GM23338 (cell line): ENCODE measurements at regions not wholly inside any gene's neighbourhood (a gene's known extent, or its start where the extent isn't known, plus 50 kb on each side); places are given as distances from the start of the nearest gene placed in this dataset.

Experiments
- ATAC-seq: fragments of 200-7000 bp; cut with Tn5 transposase; 3 replicates; pipeline ENCODE4 v1.9.1; 2020
- DNase-seq: peaks from one replicate; pipeline ENCODE4 v3.0.0-alpha.2; 2015; ENCODE audit warnings: low spot score
- H2AFZ ChIP-seq: fragments of 200-600 bp; sonication (generic); 2 replicates; pipeline ENCODE4 v1.8.0; 2016; ENCODE audit warnings: antibody characterized with exemption, mild to moderate bottlenecking, moderate library complexity
- H3F3A ChIP-seq: fragments of 200-600 bp; sonication (generic); replicated peaks from 2 replicates; pipeline ENCODE4 v1.8.0; 2017; ENCODE audit warnings: antibody characterized with exemption, mixed run types, low read depth
- H3K27ac ChIP-seq: fragments of 200-600 bp; sonication (generic); 2 replicates; pipeline ENCODE4 v1.6.1; 2016; ENCODE audit warnings: low read depth
- H3K27me3 ChIP-seq: fragments of 200-600 bp; sonication (generic); 2 replicates; pipeline ENCODE4 v1.8.0; 2016; ENCODE audit warnings: mild to moderate bottlenecking, mixed run types, moderate library complexity; ENCODE audit not compliant: insufficient read depth
- H3K36me3 ChIP-seq: fragments of 200-600 bp; sonication (generic); 2 replicates; pipeline ENCODE4 v1.8.0; 2016; ENCODE audit warnings: mild to moderate bottlenecking; ENCODE audit not compliant: insufficient read depth
- H3K4me1 ChIP-seq: fragments of 200-600 bp; sonication (generic); 2 replicates; pipeline ENCODE4 v1.8.0; 2016; ENCODE audit warnings: mild to moderate bottlenecking, moderate library complexity; ENCODE audit not compliant: insufficient read depth
- H3K4me2 ChIP-seq: fragments of 200-600 bp; sonication (generic); 2 replicates; pipeline ENCODE4 v1.7.1; 2017; ENCODE audit warnings: mixed run types
- H3K4me3 ChIP-seq: fragments of 200-600 bp; sonication (generic); 2 replicates; pipeline ENCODE4 v1.6.1; 2016; ENCODE audit warnings: mixed run types
- H3K79me2 ChIP-seq: fragments of 200-600 bp; sonication (generic); replicated peaks from 2 replicates; pipeline ENCODE4 v1.8.0; 2017; ENCODE audit warnings: mild to moderate bottlenecking; ENCODE audit not compliant: insufficient read depth
- H3K9me2 ChIP-seq: fragments of 200-600 bp; sonication (generic); 2 replicates; pipeline ENCODE4 v1.8.0; 2017; ENCODE audit not compliant: insufficient read depth
- H4K20me1 ChIP-seq: fragments of 200-600 bp; sonication (generic); replicated peaks from 2 replicates; pipeline ENCODE4 v1.8.0; 2017; ENCODE audit warnings: mild to moderate bottlenecking; ENCODE audit not compliant: insufficient read depth
- H3K27ac Mint-ChIP-seq: 2 replicates; pipeline ENCODE4 v1.8.0; 2020; ENCODE audit warnings: inconsistent platforms, mild to moderate bottlenecking, moderate library complexity, mixed read lengths
- H3K27me3 Mint-ChIP-seq: 3 replicates; pipeline ENCODE4 v1.8.0; 2022; ENCODE audit warnings: low read depth, mild to moderate bottlenecking, moderate library complexity, mixed read lengths, inconsistent platforms; ENCODE audit not compliant: insufficient read depth, poor library complexity
- H3K36me3 Mint-ChIP-seq: 3 replicates; pipeline ENCODE4 v1.8.0; 2021; ENCODE audit warnings: low read depth, mild to moderate bottlenecking, inconsistent platforms, moderate library complexity, mixed read lengths
- H3K4me1 Mint-ChIP-seq: 3 replicates; pipeline ENCODE4 v1.8.0; 2020; ENCODE audit warnings: mild to moderate bottlenecking, inconsistent platforms, mixed read lengths
- H3K4me3 Mint-ChIP-seq: 3 replicates; pipeline ENCODE4 v1.8.0; 2021; ENCODE audit warnings: moderate library complexity, mild to moderate bottlenecking, inconsistent platforms, mixed read lengths
- H3K9me3 Mint-ChIP-seq: 3 replicates; pipeline ENCODE4 v1.8.0; 2020; ENCODE audit warnings: moderate library complexity, mild to moderate bottlenecking, inconsistent platforms, mixed read lengths
- CREB1 ChIP-seq: fragments of 250-450 bp; sonication (Bioruptor Pico); IDR thresholded peaks from 2 replicates; pipeline ENCODE4 v1.5.0; 2020; ENCODE audit warnings: low read depth, mild to moderate bottlenecking, moderate library complexity
- CTCF ChIP-seq, 2 experiments: fragments of 200-600 bp in 1 of 2; sonication (generic) in 1 of 2; conservative IDR thresholded peaks; 2 replicates each; pipeline versions ENCODE4 v1.5.1 to v1.6.1; 2016 to 2017; ENCODE audit warnings: antibody characterized with exemption in 2 of 2, low read depth in 2 of 2, mild to moderate bottlenecking in 2 of 2, moderate library complexity in 1 of 2
- ETS1 ChIP-seq: IDR thresholded peaks from 2 replicates; pipeline ENCODE4 v1.6.1; 2016; ENCODE audit warnings: antibody characterized with exemption
- JUNB ChIP-seq: IDR thresholded peaks from one replicate; pipeline ENCODE4 v1.6.1; 2016; ENCODE audit warnings: antibody characterized with exemption; ENCODE audit not compliant: unreplicated experiment
- NANOG ChIP-seq: IDR thresholded peaks from 2 replicates; pipeline ENCODE4 v1.6.1; 2016; ENCODE audit warnings: antibody characterized with exemption, borderline replicate concordance
- POLR2AphosphoS5 ChIP-seq: IDR thresholded peaks from 2 replicates; pipeline ENCODE4 v1.6.1; 2016; ENCODE audit warnings: antibody characterized with exemption, low read depth
- REST ChIP-seq: IDR thresholded peaks from one replicate; pipeline ENCODE4 v1.6.1; 2018; ENCODE audit warnings: antibody characterized with exemption; ENCODE audit not compliant: unreplicated experiment
- STAT1 ChIP-seq: IDR thresholded peaks from one replicate; pipeline ENCODE4 v1.6.1; 2016; ENCODE audit warnings: antibody characterized with exemption; ENCODE audit not compliant: unreplicated experiment
- ZNF114 ChIP-seq: fragments of 250-450 bp; sonication (Bioruptor Pico); IDR thresholded peaks from 2 replicates; pipeline ENCODE4 v1.5.0; 2020; ENCODE audit warnings: mild to moderate bottlenecking, moderate library complexity
- ZNF331 ChIP-seq: fragments of 250-450 bp; sonication (Bioruptor Pico); IDR thresholded peaks from 2 replicates; pipeline ENCODE4 v1.5.0; 2020; ENCODE audit warnings: low read depth, mild to moderate bottlenecking, moderate library complexity
- ZNF462 ChIP-seq: fragments of 250-450 bp; sonication (Bioruptor Pico); IDR thresholded peaks from 2 replicates; pipeline ENCODE4 v1.5.0; 2020; ENCODE audit warnings: mild to moderate bottlenecking, moderate library complexity

- TF ChIP-seq ZNF462 (no peak), ZNF331 (CRISPR knock-in tag) (no peak), STAT1 (no peak), ZNF114 (no peak)
Measured at GRCh38 chr1:215397843-215398242, 169.3 kb upstream of the KCTD3 start (continued).

- Histone ChIP-seq H3K4me1 (no peaks in the 10 kb centered on the region), H3K36me3 (no peaks in the 10 kb centered on the region), H3F3A (no peaks in the 10 kb centered on the region), H3K4me3 (no peak overlapping the region), H3K27ac (no peak overlapping the region), H2AFZ (no peak overlapping the region), H3K9me2 (no peaks in the 10 kb centered on the region), H3K27me3 (no peaks in the 10 kb centered on the region), H3K4me2 (no peak overlapping the region), H4K20me1 (no peaks in the 10 kb centered on the region), H3K79me2 (no peaks in the 10 kb centered on the region)
- H3K36me3 Mint-ChIP-seq, result no peaks in the 10 kb centered on the region
- H3K9me3 Mint-ChIP-seq, result no peaks in the 10 kb centered on the region
- H3K4me1 Mint-ChIP-seq, result 0 out of 3 replicates have a peak, but pooled peaks cover 6% of the 10 kb centered on the region
- H3K27ac Mint-ChIP-seq, result no peak overlapping the region
- DNase-seq (no peak), ATAC-seq (no peak)
- no peak overlapping the region for H3K4me3 Mint-ChIP-seq
- peaks cover 3% of the 10 kb centered on the region for H3K27me3 Mint-ChIP-seq
- TF ChIP-seq ETS1 (no peak), REST (no peak), NANOG (no peak), POLR2AphosphoS5 (no peak), CTCF (conservative IDR thresholded peaks at IDR 0.05; ENCODE audit: low read depth in 2 of 2) (no peak), JUNB (no peak), STAT1 (no peak), ZNF114 (no peak), CREB1 (CRISPR knock-in tag) (no peak), ZNF331 (CRISPR knock-in tag) (no peak)
Measured at GRCh38 chr1:215399787-215400186, 167.3 kb upstream of the KCTD3 start.
